NCI-H128 (cell line): ENCODE measurements at regions not wholly inside any gene's neighbourhood (a gene's known extent, or its start where the extent isn't known, plus 50 kb on each side); places are given as distances from the start of the nearest gene placed in this dataset.

Experiments
- DNase-seq: peaks from one replicate; lab custom pipeline; 2025; ENCODE audit not compliant: unreplicated experiment; lab: John Stamatoyannopoulos, UW

- no peak for DNase-seq
These were observed 364.3 kb downstream of the RNF144A start for GRCh38 chr2:7281231-7282201.

DNA sequence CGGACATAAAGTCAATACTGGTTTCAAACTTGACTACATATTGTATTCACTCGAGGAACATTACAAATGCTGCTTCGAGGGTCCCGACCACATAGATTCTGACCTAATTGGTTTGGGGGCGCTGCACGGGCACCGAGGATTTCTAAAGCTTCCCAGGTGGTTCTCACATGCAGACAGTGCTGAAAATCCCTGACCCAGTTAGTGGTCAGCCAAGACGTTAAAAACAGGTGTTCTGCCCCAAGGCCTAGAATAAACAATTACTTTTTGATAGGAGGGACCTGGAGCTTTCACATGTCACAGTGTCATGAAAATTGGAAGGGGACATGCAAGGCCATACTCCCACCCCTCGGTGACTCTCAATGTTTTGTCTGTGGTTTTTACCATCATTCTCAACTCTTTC lies 368.9 kb downstream of the RNF144A start:
- no peak for DNase-seq

GRCh38 chr2:7288484-7288883 lies 371.3 kb downstream of the RNF144A start:
- no peak for DNase-seq

DNA sequence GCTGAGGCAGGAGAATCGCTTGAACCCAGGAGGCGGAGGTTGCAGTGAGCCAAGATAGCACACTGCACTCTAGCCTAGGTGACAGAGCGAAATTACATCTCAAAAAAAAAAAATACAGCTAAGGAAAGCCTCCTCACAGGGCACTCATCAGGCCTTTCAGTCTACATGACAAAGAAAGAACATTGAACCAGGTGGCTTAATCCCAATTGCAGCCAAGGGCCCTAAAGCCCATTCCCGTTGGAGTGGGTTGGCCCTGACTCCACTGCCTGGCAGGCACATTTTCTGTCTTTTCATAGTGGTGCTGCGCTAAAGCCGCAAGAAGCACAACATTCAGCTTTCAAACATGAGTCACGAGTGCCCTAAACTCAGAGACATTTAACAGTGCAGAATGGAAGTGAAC lies 372.5 kb downstream of the RNF144A start:
- DNase-seq, result no peak

DNA sequence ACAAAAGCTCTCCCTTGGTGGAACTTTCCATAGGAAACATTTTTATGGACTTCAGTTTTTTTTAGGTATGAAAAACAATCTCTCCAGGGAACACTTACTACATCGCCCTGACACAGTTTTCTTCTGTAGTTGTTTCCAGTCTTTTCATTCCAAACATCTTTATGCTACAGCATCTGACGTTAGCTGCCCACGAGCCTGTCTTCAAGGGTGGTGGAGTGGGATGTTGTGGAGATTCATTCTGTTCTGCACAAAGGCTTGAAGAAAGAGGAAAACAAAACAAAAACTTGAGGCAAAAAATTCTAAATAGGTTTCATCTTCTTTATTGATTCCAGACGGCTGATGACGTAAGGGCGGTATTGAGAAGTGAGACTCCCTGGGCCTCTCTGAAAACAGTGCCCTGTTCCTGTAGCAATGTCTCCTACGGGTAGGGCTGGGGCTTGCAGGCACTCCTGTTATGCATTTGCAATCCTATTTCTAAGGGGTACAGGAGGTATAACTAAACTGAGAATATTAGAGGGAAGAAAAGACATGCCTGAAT lies 375.0 kb downstream of the RNF144A start:
- DNase-seq, result no peak

DNA sequence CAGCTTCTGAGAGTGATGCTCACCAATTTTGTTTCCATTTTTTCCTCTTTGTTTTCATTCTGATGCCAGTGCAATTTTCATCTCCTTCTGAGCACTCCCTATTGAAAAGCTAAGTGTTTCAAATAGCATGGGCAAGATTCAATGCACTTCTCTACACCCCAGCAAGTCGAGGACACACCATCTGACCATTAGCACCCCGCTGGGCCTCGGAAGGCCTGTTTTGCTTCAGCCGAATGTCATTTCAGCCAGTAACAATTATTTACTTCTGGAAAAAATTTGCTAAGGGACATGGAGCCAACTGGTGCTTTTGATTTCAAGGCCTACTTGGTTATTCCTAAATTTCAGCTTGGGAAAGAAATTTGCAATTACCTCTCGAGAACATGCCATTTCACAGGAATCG lies 392.4 kb downstream of the RNF144A start:
- no peak for DNase-seq

- no peak for DNase-seq
These were observed 407.5 kb downstream of the RNF144A start for GRCh38 chr2:7324706-7325105.

DNA sequence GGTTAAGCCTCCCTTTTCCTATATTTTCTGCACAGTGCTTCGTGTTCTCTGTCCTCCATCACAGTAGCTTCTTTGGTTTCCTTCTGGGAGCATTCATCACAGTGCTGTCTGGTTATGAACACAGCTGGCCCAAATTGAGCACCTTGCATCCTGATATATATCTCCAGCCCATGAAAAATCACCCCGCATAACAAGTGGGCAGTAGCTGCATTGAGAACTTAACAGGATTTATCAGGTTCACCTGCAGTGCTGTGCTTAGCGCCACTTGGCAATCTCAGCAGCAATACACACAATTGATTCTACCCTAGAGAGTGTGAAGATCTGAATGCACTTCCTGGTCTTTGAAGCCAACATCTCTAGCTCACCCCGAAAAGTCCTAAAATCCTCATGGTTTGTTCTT lies 408.0 kb downstream of the RNF144A start:
- no peak for DNase-seq

DNA sequence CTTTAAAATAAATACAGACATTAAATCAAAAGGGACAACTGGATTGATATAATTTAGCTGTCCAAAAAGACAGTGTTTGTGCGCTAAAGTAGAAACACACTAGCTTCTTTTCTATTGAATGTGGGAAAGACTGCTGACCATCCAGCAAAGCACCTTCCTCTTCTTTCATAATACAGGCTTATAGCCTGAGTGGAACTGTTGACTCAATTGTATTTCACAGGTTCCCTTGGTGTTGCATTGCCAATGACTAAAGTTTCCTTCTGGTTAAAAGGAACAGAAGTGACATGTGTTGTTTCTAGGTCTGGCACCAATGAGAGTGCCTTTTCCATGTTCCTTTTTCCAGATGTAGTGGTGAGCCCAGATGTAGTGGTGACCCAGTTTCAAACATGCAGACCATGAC lies 412.3 kb downstream of the RNF144A start:
- no peak for DNase-seq

DNA sequence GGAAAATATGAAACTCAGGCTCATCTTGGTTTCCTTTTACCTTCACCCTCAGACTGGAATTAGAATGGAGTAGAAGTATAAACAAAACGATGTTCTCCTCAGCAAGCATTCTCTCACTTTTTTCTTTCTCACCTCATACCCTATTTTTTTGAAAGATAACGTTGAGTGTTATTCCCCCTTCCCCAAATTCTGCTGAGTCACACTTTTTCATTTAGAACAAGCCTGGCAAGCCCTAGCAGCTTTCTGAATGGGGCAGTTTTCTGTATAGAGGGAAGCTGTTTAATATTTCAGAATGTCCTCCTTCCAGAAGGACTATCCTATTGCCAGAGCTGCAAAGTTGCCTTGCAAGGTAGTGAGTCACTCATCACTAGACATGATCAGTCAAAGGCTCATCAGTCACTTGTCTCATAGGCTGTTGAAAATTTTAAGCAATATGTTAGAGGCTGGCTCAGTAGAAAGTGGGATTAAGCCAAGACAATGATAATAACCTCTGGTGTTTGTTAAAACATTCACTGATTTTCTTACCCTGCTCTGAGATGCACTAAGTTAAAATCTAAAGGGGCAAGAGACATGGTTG lies 416.1 kb downstream of the RNF144A start:
- no peak for DNase-seq

DNA sequence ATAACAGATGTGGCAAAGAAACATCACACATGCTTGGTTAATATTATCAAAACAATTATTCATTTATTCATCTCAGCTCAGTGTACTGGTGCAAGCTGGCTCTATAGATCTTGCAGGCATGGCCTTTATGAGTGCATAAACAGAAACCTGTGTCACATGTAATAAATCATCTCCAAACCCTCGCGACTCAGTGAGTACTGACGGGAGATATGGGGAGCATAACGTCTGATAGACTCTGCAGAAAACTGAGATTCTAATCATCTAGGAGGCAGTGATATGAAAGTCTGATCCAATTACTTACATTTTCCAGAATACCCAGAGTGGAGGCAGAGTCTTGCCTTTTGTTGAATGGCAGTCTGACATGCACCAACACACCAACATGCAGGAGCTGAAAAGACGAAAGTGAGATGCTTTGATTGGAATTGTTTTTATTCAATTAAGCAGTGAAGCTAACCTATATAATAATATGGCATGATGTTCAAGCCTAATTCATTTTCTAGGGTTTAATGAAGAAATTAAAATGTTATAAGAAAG lies 416.8 kb downstream of the RNF144A start:
- no peak for DNase-seq

- DNase-seq, result no peak
These were observed 421.7 kb downstream of the RNF144A start for GRCh38 chr2:7338961-7339360.

GRCh38 chr2:7346336-7346735 lies 429.1 kb downstream of the RNF144A start:
- DNase-seq, result no peak

GRCh38 chr2:7348761-7349160 lies 431.5 kb downstream of the RNF144A start:
- DNase-seq, result no peak

DNA sequence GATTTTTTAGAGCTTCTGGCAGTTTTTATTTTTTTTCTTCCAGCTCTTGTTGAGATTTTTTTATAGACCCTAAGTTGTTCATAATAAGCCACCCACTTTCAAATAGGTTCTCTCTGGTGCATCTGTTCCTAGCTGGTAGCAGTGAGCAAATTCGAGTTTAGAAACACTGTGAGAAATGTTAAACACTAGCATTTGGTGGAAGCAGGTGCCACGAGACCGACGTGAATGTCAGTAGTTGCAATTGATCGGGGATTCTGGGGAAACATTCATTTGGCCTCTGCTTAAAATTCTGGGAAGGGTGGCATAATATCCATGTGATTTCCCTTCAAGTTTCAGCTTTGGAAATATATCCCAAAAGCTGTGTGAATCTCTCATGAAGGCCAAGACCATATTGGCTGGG lies 435.0 kb downstream of the RNF144A start:
- DNase-seq, result no peak

- no peak for DNase-seq
These were observed 436.4 kb downstream of the RNF144A start for GRCh38 chr2:7353571-7353970.

GRCh38 chr2:7355781-7356180 lies 438.6 kb downstream of the RNF144A start:
- no peak for DNase-seq

DNA sequence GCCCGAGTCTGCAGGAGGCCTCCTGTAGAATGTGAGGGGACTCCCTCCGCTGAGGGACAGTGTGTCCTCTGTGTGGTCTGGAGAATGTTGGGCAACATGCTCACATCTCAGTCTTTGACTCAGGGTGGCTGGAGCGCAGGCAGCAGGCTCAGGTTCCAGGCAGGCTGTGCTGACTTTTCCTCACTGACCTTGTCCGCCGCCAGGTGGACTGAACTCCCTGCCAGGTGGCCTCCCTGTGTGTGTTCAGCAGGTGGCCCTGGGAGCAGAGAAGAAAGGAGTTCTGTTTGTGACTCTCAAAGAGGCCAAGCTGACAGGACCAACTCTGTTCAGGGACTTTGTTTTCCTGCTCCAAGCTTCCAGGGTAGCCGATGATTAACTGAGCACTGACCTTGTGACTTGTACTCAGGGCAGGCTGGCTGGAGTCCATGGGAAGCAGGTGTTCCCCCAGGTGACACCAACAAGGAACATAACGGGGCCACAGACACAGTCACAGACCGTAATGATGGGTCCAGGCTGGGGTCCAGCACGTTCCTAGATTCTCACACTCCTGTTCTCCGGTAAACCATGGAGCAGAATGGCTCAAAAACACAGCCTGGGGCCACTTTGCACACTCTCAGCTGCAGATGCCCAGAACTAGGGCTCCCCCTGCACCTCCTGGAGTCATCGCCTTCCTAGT lies 439.8 kb downstream of the RNF144A start:
- no peak for DNase-seq

- DNase-seq, result no peak
These were observed 440.8 kb downstream of the RNF144A start for GRCh38 chr2:7357993-7358392.

GRCh38 chr2:7358865-7359447 lies 441.7 kb downstream of the RNF144A start:
- no peak for DNase-seq

- no peak for DNase-seq
These were observed 446.7 kb downstream of the RNF144A start for GRCh38 chr2:7363906-7364305.
